Cardiac muscle cell (in vitro differentiated cells and primary cell): ENCODE measurements at regions not wholly inside any gene's neighbourhood (a gene's known extent, or its start where the extent isn't known, plus 50 kb on each side); places are given as distances from the start of the nearest gene placed in this dataset.

Experiments used
- DNase-seq, 2 donors: peaks; one replicate each; pipeline versions ENCODE4 v3.0.0 to v3.0.0-alpha.2; 2010 to 2017; ENCODE audit warnings: low read depth in 1 of 2, low spot score in 1 of 2
- H3K27ac ChIP-seq: fragments of 200-600 bp; sonication (generic); 2 replicates; pipeline ENCODE4 v1.5.1; 2016
- H3K27me3 ChIP-seq: fragments of 200-600 bp; sonication (generic); 2 replicates; pipeline ENCODE4 v1.6.0; 2016; ENCODE audit warnings: control low read depth
- H3K36me3 ChIP-seq: fragments of 200-600 bp; sonication (generic); 2 replicates; pipeline ENCODE4 v1.5.1; 2016; ENCODE audit warnings: control low read depth
- H3K4me1 ChIP-seq: fragments of 200-600 bp; sonication (generic); 2 replicates; pipeline ENCODE4 v1.8.1; 2017; ENCODE audit warnings: low read depth, mild to moderate bottlenecking, mixed run types
- H3K4me3 ChIP-seq: fragments of 200-600 bp; sonication (generic); 2 replicates; pipeline ENCODE4 v1.5.1; 2016; ENCODE audit warnings: mild to moderate bottlenecking
- H3K9me3 ChIP-seq: fragments of 200-600 bp; sonication (generic); 2 replicates; pipeline ENCODE4 v1.5.1; 2017; ENCODE audit warnings: low read depth, mild to moderate bottlenecking, control low read depth
- CTCF ChIP-seq: IDR thresholded peaks from 2 replicates; pipeline ENCODE4 v1.5.1; 2012; ENCODE audit warnings: low read depth, mild to moderate bottlenecking, low read length

GRCh38 chr6:68546620-68547019 is 88.5 kb upstream of the ADGRB3 start:
- Histone ChIP-seq H3K4me3 (no peak overlapping the region), H3K27ac (no peak overlapping the region), H3K27me3 (no peaks in the 10 kb centered on the region), H3K4me1 (no peaks in the 10 kb centered on the region), H3K36me3 (no peaks in the 10 kb centered on the region), H3K9me3 (no peaks in the 10 kb centered on the region)
- no peak for DNase-seq
- TF ChIP-seq CTCF = no peak

GRCh38 chr6:68544450-68544849 is 90.6 kb upstream of the ADGRB3 start:
- Histone ChIP-seq H3K9me3 (no peaks in the 10 kb centered on the region), H3K4me1 (no peaks in the 10 kb centered on the region), H3K4me3 (no peak overlapping the region), H3K36me3 (no peaks in the 10 kb centered on the region), H3K27ac (no peak overlapping the region), H3K27me3 (no peaks in the 10 kb centered on the region)
- DNase-seq = no peak
- no peak for TF ChIP-seq CTCF

GRCh38 chr6:68533339-68533795 is 101.7 kb upstream of the ADGRB3 start:
- TF ChIP-seq CTCF = no peak
- H3K27ac ChIP-seq = no peak overlapping the region

GRCh38 chr6:68527691-68528090 is 107.4 kb upstream of the ADGRB3 start:
- no peak overlapping the region for H3K4me3 ChIP-seq
- no peaks in the 10 kb centered on the region for H3K4me1 ChIP-seq
- H3K36me3 ChIP-seq = no peaks in the 10 kb centered on the region
- H3K27ac ChIP-seq = no peak overlapping the region
- H3K27me3 ChIP-seq = no peaks in the 10 kb centered on the region
- TF ChIP-seq CTCF = no peak
- H3K9me3 ChIP-seq = no peaks in the 10 kb centered on the region
- no peak for DNase-seq

More at GRCh38 chr6:68533339-68533795, 101.7 kb upstream of the ADGRB3 start:
- no peaks in the 10 kb centered on the region for H3K4me1 ChIP-seq
- H3K36me3 ChIP-seq = no peaks in the 10 kb centered on the region
- DNase-seq = no peak
- H3K27me3 ChIP-seq = no peaks in the 10 kb centered on the region
- no peak overlapping the region for H3K4me3 ChIP-seq
- no peaks in the 10 kb centered on the region for H3K9me3 ChIP-seq

- Histone ChIP-seq H3K9me3 (no peaks in the 10 kb centered on the region), H3K4me1 (no peaks in the 10 kb centered on the region), H3K4me3 (no peak overlapping the region), H3K27me3 (no peaks in the 10 kb centered on the region), H3K36me3 (no peaks in the 10 kb centered on the region), H3K27ac (no peak overlapping the region)
- DNase-seq = no peak
- TF ChIP-seq CTCF = no peak
These were observed 128.2 kb upstream of the ADGRB3 start for GRCh38 chr6:68506911-68507310.

GRCh38 chr6:68502946-68503345 is 132.1 kb upstream of the ADGRB3 start:
- H3K27ac ChIP-seq = no peak overlapping the region
- H3K36me3 ChIP-seq = no peaks in the 10 kb centered on the region
- no peaks in the 10 kb centered on the region for H3K4me1 ChIP-seq
- no peaks in the 10 kb centered on the region for H3K9me3 ChIP-seq
- no peak overlapping the region for H3K4me3 ChIP-seq
- H3K27me3 ChIP-seq = no peaks in the 10 kb centered on the region
- no peak for TF ChIP-seq CTCF
- DNase-seq = no peak
